M059J (cell line): ENCODE measurements at regions not wholly inside any gene's neighbourhood (a gene's known extent, or its start where the extent isn't known, plus 50 kb on each side); places are given as distances from the start of the nearest gene placed in this dataset.

Source experiments
- DNase-seq: peaks from one replicate; pipeline ENCODE4 v3.0.0-alpha.2; 2012; ENCODE audit warnings: low read depth

DNA sequence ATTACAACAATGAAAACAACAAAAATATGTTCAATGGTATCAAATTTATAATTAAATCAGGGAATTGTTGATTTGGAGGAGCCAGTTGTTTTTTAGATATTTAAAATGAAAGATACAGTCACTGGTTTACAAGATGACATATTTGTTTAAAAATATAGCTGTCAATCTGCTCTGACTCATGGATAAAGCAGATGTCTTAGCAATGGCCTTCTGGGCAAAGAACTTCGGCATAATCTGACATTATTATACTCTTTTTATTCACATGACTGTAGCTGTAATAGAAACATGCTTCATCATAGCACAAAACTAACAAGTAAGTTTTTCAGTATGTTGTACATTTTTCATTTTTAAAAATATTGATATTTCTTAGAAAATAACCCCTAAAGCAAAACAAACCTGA lies 267.4 kb downstream of the CENPW start:
- DNase-seq: no peak

- DNase-seq: no peak
These were observed 268.8 kb downstream of the CENPW start for GRCh38 chr6:126608681-126609080.

GRCh38 chr6:126614642-126615504 lies 275.0 kb downstream of the CENPW start:
- DNase-seq: no peak

GRCh38 chr6:126616866-126617265 lies 277.0 kb downstream of the CENPW start:
- DNase-seq: no peak

DNA sequence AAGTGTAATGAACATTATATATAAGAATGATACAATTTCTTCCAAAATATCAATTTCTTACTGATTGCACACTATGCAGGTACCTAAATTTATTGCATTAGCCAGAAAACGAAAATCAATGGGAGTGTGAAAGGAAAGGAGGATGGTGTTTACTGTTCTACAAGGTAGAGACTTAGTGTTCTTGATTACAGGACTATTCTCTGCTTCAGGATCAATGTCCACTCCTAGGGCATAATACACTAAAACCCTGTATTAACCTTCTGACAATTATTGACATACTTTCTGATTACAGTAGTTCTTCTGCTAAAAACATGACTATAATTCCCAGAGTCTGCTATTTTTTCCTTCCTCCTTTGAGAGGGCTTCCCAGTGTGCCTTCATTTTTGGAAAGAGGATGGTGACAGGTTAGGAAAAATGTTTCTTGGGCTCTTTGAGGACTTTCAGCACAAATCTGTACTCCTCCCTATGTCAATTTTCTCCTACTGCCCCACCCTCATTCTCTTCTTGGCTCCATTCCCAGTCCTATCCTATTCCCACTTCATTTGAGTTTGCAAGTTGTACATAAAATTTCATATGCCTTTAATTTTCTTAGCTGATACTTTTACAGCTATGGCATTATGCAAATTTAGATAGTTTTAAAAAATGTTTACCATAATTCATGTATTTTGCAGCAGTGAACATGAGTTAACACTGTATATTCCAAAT lies 278.9 kb downstream of the CENPW start:
- no peak for DNase-seq

DNA sequence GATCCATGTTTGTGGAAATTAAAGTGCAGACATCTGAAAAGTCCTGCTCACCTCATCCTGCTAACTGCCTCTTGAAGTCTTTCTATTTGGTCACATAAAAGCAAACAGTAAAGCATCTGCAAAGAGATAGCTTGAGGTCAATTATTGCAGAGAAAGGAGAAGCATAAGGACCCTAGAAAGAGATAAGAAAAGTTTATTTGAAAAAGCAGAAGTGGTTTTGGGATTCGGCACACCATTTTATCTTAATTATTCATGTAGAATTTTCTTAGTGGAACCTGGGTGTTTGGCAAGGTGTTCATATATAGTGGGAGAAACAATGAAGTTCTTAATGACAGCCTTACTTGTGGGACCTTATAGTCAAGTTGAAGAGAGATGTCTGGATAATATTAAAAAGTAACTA lies 280.8 kb downstream of the CENPW start:
- no peak for DNase-seq

DNA sequence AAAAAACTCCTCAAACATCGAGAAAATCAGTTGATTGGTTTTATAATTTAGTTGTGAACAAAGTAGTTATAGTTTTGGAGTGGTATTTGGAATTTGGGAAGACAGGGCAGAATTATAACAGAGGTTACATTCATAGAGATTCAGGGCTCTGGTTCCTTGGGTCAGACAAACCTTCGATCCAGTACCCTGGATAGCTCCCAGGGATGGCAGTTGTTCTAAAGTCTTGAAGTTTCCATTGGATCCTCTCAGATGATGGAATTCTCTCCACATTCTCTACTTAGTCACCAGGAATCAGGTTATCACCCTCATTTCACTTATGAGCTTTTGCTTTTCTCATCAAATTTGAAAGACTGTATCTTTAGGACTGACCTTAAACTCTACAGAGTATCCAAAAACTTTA lies 285.1 kb downstream of the CENPW start:
- DNase-seq: peak; percentile 40

GRCh38 chr6:126628125-126628524 lies 288.2 kb downstream of the CENPW start:
- DNase-seq: no peak

GRCh38 chr6:126631363-126631762 lies 291.4 kb downstream of the CENPW start:
- no peak for DNase-seq

GRCh38 chr6:126632271-126632670 lies 292.4 kb downstream of the CENPW start:
- no peak for DNase-seq

- no peak for DNase-seq
These were observed 293.5 kb downstream of the CENPW start for GRCh38 chr6:126633373-126633772.

GRCh38 chr6:126640356-126640755 lies 300.4 kb downstream of the CENPW start:
- DNase-seq: no peak

DNA sequence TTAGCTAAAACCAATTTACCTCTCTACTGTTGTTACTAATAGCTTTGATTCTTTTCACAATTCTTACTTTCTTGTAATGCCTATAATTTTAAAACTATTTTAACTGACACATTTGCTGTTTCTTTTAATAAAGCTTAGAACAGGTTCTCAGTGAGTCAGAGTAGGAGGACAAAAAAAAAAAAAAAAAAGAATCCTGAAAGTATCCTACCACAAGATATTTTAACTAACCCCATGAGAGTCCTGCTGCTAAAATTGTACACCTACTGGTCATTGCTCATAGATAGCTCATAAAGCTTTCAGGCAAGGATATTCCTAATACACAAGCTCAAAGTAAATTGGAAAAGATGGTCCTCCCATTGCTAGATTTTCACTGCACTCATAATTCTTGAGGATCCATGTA lies 301.0 kb downstream of the CENPW start:
- no peak for DNase-seq

GRCh38 chr6:126641641-126642040 lies 301.7 kb downstream of the CENPW start:
- no peak for DNase-seq

GRCh38 chr6:126643352-126643751 lies 303.4 kb downstream of the CENPW start:
- DNase-seq: no peak

- peak; percentile 30 for DNase-seq
These were observed 311.0 kb downstream of the CENPW start for GRCh38 chr6:126650931-126651330.

DNA sequence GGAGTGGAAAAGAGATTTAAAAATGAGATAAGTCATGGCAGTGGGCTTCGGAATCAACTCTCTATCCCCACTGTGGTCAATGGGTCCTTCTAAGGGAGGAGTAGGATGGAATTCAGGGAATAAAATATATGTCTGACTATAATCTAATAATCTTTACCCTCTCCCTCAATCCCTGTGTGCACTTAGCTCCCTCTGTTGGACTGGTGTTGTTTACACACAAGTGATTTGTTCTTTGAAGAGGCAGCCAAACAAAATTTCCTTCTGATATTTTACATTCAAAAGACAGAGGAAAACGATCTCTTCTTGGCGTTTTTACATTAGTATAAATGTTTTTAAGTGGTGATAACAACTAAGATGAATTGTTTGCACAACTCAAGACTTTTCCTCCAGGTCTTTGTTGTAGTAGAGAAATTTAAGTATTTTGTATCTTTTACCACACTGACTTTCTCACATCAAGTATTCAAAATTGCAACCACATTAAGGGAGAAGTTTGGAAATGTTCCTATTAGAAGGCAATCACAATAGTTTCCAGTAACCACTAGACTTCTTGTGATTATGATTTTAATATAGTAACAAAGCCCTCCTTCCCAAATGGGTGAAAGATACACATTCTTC lies 317.8 kb downstream of the CENPW start:
- DNase-seq: peak; percentile 50

GRCh38 chr6:126660376-126660775 lies 320.5 kb downstream of the CENPW start:
- no peak for DNase-seq

DNA sequence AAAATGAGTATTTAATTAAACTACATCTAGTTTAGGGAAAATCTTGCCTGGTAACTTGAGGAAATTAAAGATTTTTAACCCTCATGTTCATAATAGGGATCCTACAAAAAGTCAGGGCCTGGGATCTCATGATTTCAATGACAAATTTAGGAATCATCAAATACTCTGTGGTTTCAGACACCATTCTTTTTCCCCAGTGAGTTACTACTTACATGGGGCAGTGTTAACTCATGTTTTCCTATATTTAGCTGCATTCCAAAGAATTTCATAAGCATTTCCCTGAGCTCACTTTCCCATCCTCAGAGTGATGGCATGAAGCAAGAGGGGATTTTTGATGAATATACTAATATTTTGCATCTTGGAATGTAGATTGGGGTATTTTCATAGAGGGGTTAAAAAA lies 321.7 kb downstream of the CENPW start:
- DNase-seq: peak; percentile 35

GRCh38 chr6:126662966-126663365 lies 323.1 kb downstream of the CENPW start:
- DNase-seq: no peak

DNA sequence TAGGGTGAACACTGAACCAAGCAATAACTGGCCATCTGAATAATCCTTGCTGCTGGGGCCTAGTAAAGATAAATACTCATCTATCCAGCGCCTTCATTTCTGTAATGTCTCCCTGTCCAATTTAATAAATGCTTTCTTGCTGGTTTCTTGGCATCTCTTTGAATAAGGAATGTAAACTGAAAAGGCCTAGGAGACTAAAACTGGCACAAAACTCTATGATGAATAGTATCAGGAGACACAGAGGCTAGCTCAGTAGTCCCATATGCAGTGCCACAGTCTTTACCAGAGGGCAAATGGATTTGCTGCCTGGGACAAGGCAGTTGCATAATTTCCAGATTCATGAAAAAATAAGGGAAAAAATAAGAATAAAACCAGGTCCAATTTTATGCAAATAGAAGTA lies 324.4 kb downstream of the CENPW start:
- no peak for DNase-seq

GRCh38 chr6:126665551-126665950 lies 325.6 kb downstream of the CENPW start:
- DNase-seq: no peak

GRCh38 chr6:126667071-126667470 lies 327.2 kb downstream of the CENPW start:
- no peak for DNase-seq
